ENCODE measurements at regions not wholly inside any gene's neighbourhood (a gene's known extent, or its start where the extent isn't known, plus 50 kb on each side); places are given as distances from the start of the nearest gene placed in this dataset.
A peak's percentile ranks its signal among the peaks of the same experiment; 100 is the strongest.

DNA sequence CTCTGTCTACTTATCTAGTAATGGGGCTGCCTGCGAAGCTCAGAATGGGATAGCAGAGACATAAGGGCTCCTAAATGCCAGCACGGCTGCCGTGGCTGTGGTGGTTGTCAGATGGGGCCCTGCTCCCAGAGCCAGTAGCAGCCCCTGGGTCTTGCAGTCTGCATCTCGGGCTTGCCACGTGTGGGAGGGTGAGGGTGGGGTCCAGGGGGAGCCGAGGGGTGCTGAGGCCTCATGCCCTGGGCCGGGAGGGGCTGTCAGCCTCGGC, 88.8 kb upstream of the GSE1 start:
- Histone ChIP-seq H2BK15ac (ENCODE audit: low read depth, low read length) (no peak overlapping the region), H3K27ac (ENCODE audit: insufficient read length, low read depth, low read length) (no peak overlapping the region), H2BK20ac (ENCODE audit: low read depth, low read length, poor library complexity, severe bottlenecking) (no peak overlapping the region), H3K27me3 (ENCODE audit: insufficient read depth, low read length) (no peaks in the 10 kb centered on the region), H2AK5ac (ENCODE audit: insufficient read length, low read length) (no peak overlapping the region), H3K56ac (ENCODE audit: insufficient read length, low read depth, low read length) (no peak overlapping the region), H3K79me1 (ENCODE audit: insufficient read depth, low read depth, low read length, poor library complexity, severe bottlenecking) (no peaks in the 10 kb centered on the region), H2BK12ac (ENCODE audit: insufficient read length, low read depth, low read length) (no peak overlapping the region), H4K8ac (replicated peaks; ENCODE audit: insufficient read length, low read depth, low read length) (no peak overlapping the region), H2BK5ac (ENCODE audit: insufficient read length, low read length) (no peak overlapping the region), H3K79me2 (ENCODE audit: insufficient read depth, low read length) (no peaks in the 10 kb centered on the region), H3K18ac (ENCODE audit: insufficient read length, low read depth, low read length) (no peak overlapping the region), H2BK120ac (ENCODE audit: low read depth, low read length, poor library complexity, severe bottlenecking) (no peak overlapping the region), H2AFZ (ENCODE audit: low read length) (no peak overlapping the region), H3K4me2 (ENCODE audit: insufficient read depth, insufficient read length, low read length) (no peak overlapping the region), H4K91ac (ENCODE audit: insufficient read length, low read depth, low read length) (no peak overlapping the region), H3K23ac (ENCODE audit: insufficient read length, low read depth, low read length) (no peak overlapping the region), H3K23me2 (ENCODE audit: insufficient read length, low read depth, low read length, poor library complexity, severe bottlenecking) (no peaks in the 10 kb centered on the region), H4K5ac (ENCODE audit: insufficient read length, low read depth, low read length) (no peak overlapping the region), H4K20me1 (ENCODE audit: control insufficient read depth, insufficient read depth, insufficient read length) (no peaks in the 10 kb centered on the region), H3K9ac (ENCODE audit: extremely low read depth, insufficient read length, low read length) (no peak overlapping the region), H3K9me3 (ENCODE audit: control insufficient read depth, low read depth, low read length) (no peaks in the 10 kb centered on the region), H3K14ac (ENCODE audit: insufficient read depth, low read length) (0 out of 2 replicates have a peak overlapping the region, but pooled peaks have one; percentile 12), H3K4ac (ENCODE audit: low read depth, low read length) (no peak overlapping the region), H3K4me1 (ENCODE audit: insufficient read depth, low read length) (no peaks in the 10 kb centered on the region; the same call in 1 of the 2 replicates), H3T11ph (ENCODE audit: low read length) (no peak overlapping the region)
- H3K27me3 Mint-ChIP-seq (ENCODE audit: low read depth): no peaks in the 10 kb centered on the region; the same call in 1 of the 2 replicates
- H3K9me3 Mint-ChIP-seq: peaks cover 0 to 3% of the 10 kb centered on the region in 2 experiments; a peak in 2 of 5 replicates
- no peak overlapping the region; a peak in 1 of 7 replicates for H3K27ac Mint-ChIP-seq
- TF ChIP-seq, protein P1, sequence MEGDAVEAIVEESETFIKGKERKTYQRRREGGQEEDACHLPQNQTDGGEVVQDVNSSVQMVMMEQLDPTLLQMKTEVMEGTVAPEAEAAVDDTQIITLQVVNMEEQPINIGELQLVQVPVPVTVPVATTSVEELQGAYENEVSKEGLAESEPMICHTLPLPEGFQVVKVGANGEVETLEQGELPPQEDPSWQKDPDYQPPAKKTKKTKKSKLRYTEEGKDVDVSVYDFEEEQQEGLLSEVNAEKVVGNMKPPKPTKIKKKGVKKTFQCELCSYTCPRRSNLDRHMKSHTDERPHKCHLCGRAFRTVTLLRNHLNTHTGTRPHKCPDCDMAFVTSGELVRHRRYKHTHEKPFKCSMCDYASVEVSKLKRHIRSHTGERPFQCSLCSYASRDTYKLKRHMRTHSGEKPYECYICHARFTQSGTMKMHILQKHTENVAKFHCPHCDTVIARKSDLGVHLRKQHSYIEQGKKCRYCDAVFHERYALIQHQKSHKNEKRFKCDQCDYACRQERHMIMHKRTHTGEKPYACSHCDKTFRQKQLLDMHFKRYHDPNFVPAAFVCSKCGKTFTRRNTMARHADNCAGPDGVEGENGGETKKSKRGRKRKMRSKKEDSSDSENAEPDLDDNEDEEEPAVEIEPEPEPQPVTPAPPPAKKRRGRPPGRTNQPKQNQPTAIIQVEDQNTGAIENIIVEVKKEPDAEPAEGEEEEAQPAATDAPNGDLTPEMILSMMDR (conservative IDR thresholded peaks at IDR 0.05): no peak
- peaks cover 33 to 37% of the 10 kb centered on the region in 2 experiments for H3K4me1 Mint-ChIP-seq
- peaks cover 0 to 4% (median 3%) of the 10 kb centered on the region in 3 experiments; a peak in 4 of 7 replicates for H3K36me3 Mint-ChIP-seq (ENCODE audit: insufficient read depth in 1 of 3, low read depth in 3 of 3)
- WGBS (ENCODE audit: extremely low coverage, insufficient read length, low lambda C conversion rate): no CpG with 5 or more reads among the region's 8 CpGs
- H3K4me3 Mint-ChIP-seq: no peak overlapping the region
- no peak for DNase-seq

All from H9 (cell line).